SK-N-MC (cell line): ENCODE measurements at regions not wholly inside any gene's neighbourhood (a gene's known extent, or its start where the extent isn't known, plus 50 kb on each side); places are given as distances from the start of the nearest gene placed in this dataset.

Experiments
- DNase-seq: peaks from one replicate; pipeline ENCODE4 v3.0.0-alpha.2; 2011; ENCODE audit warnings: low read depth, low spot score
- H3K27ac ChIP-seq: fragments of 200-600 bp; sonication (generic); 2 replicates; pipeline ENCODE4 v1.5.1; 2016; ENCODE audit warnings: mixed run types
- H3K36me3 ChIP-seq: fragments of 200-600 bp; sonication (generic); 2 replicates; pipeline ENCODE4 v1.6.1; 2017; ENCODE audit warnings: antibody characterized with exemption, low read length, mixed read lengths; ENCODE audit not compliant: insufficient read depth
- H3K4me3 ChIP-seq: fragments of 200-600 bp; sonication (generic); 2 replicates; pipeline ENCODE4 v1.5.1; 2016
- H3K9ac ChIP-seq: fragments of 200-600 bp; sonication (generic); 2 replicates; pipeline ENCODE4 v1.8.0; 2017; ENCODE audit warnings: mixed run types, mixed read lengths; ENCODE audit not compliant: insufficient read length
- H3K9me3 ChIP-seq: fragments of 200-600 bp; sonication (generic); 2 replicates; pipeline ENCODE4 v1.6.1; 2017; ENCODE audit warnings: low read depth, mild to moderate bottlenecking, antibody characterized with exemption, low read length, moderate library complexity, mixed read lengths
- EZH2 ChIP-seq: fragments of 200-600 bp; sonication (generic); IDR thresholded peaks from one replicate; pipeline ENCODE4 v1.6.1; 2017; ENCODE audit warnings: antibody characterized with exemption
- FOXP2 ChIP-seq: optimal IDR thresholded peaks from 2 replicates; pipeline ENCODE3; 2011; ENCODE audit warnings: mild to moderate bottlenecking, moderate library complexity; ENCODE audit not compliant: insufficient read depth; ENCODE audit errors: extremely low read length, control extremely low read depth
- POLR2AphosphoS5 ChIP-seq: IDR thresholded peaks from 2 replicates; pipeline ENCODE4 v1.6.1; 2012; ENCODE audit warnings: mild to moderate bottlenecking, low read depth, low read length, borderline replicate concordance

GRCh38 chr4:187942968-187943367 is 52.6 kb upstream of the ZFP42 start:
- Histone ChIP-seq H3K27ac (no peak overlapping the region), H3K9me3 (no peaks in the 10 kb centered on the region), H3K4me3 (no peak overlapping the region), H3K9ac (no peak overlapping the region), H3K36me3 (no peaks in the 10 kb centered on the region)
- DNase-seq, result no peak
- TF ChIP-seq POLR2AphosphoS5 (no peak), FOXP2 (no peak), EZH2 (no peak)

GRCh38 chr4:187944179-187944578 is 51.4 kb upstream of the ZFP42 start:
- Histone ChIP-seq H3K9ac (no peak overlapping the region), H3K4me3 (no peak overlapping the region), H3K27ac (no peak overlapping the region), H3K36me3 (no peaks in the 10 kb centered on the region), H3K9me3 (no peaks in the 10 kb centered on the region)
- DNase-seq, result no peak
- no peak for TF ChIP-seq POLR2AphosphoS5
- no peak for TF ChIP-seq EZH2
- TF ChIP-seq FOXP2, result no peak
